ENCODE measurements at regions not wholly inside any gene's neighbourhood (a gene's known extent, or its start where the extent isn't known, plus 50 kb on each side); places are given as distances from the start of the nearest gene placed in this dataset.
"Not testable (repeated sequence)": the region's sequence is repeated elsewhere in the genome, so short reads cannot be mapped to it uniquely, and the experiment has no call there.

- no peak for DNase-seq
- no peak for TF ChIP-seq CTCF (IDR thresholded peaks at IDR 0.05; ENCODE audit: control extremely low read depth, extremely low read depth)
- 64 to 67% methylated on average over 6 of the region's 6 CpGs for WGBS, 2 donors
Observed at GRCh38 chr14:97066068-97066899, 269.1 kb downstream of the VRK1 start.

GRCh38 chr14:97068293-97068692 is 271.1 kb downstream of the VRK1 start:
- H3K27ac ChIP-seq (ENCODE audit: low read depth in 1 of 2, low read length in 1 of 2); H3K4me1 ChIP-seq (ENCODE audit: control insufficient read depth in 5 of 5, insufficient read depth in 5 of 5, low read length in 5 of 5); ATAC-seq (ENCODE audit: insufficient read depth, low FRiP score); H3K27me3 ChIP-seq (ENCODE audit: control insufficient read depth in 3 of 3, insufficient read depth in 3 of 3, low read length in 2 of 3); H3K9ac ChIP-seq (ENCODE audit: insufficient read depth in 1 of 2, low read length in 2 of 2); H3K9me3 ChIP-seq (ENCODE audit: control insufficient read depth in 4 of 4, insufficient read depth in 3 of 4, low read length in 3 of 4); H3K36me3 ChIP-seq (ENCODE audit: control insufficient read depth in 4 of 4, insufficient read depth in 4 of 4, low read length in 4 of 4); DNase-seq; H3K4me3 ChIP-seq: not testable (repeated sequence)
- WGBS, 2 donors = 94 to 100% methylated on average over 1 of the region's 1 CpG

More at GRCh38 chr14:97066068-97066899, 269.1 kb downstream of the VRK1 start:
- H3K4me1 ChIP-seq (ENCODE audit: control insufficient read depth in 5 of 5, insufficient read depth in 5 of 5, low read length in 5 of 5) = no peaks in the 10 kb centered on the region
- no peaks in the 10 kb centered on the region for H3K9me3 ChIP-seq (ENCODE audit: control insufficient read depth in 4 of 4, insufficient read depth in 3 of 4, low read length in 3 of 4)
- H3K27me3 ChIP-seq (ENCODE audit: control insufficient read depth in 3 of 3, insufficient read depth in 3 of 3, low read length in 2 of 3) = peaks cover 0 to 3% (median 0%) of the 10 kb centered on the region in 3 donors
- H3K36me3 ChIP-seq (ENCODE audit: control insufficient read depth in 4 of 4, insufficient read depth in 4 of 4, low read length in 4 of 4) = no peaks in the 10 kb centered on the region
- ATAC-seq (ENCODE audit: insufficient read depth, low FRiP score) = no peak
- no peak overlapping the region for H3K4me3 ChIP-seq
- H3K9ac ChIP-seq (ENCODE audit: insufficient read depth in 1 of 2, low read length in 2 of 2) = no peak overlapping the region
- no peak overlapping the region for H3K27ac ChIP-seq (ENCODE audit: low read depth in 1 of 2, low read length in 1 of 2)

DNA sequence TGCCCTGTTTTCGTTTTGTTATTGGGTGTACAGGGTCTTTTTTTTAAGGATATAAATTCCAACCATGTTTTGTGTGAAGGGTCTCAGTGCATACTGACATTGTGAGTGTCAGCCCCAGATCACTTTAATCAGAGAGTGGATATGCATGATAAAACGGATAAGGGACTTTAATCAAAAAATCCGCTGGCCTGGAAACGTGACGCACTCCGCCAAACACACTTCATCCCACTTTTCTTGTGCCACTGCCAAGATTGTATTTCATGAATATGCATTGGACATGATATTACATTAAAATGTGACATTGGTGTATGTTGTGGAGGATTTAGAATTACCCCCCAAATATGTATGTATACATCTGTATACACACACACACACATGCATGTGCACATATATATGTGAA is 273.1 kb downstream of the VRK1 start:
- no peaks in the 10 kb centered on the region for H3K4me1 ChIP-seq (ENCODE audit: control insufficient read depth in 5 of 5, insufficient read depth in 5 of 5, low read length in 5 of 5)
- no peak overlapping the region for H3K27ac ChIP-seq (ENCODE audit: low read depth in 1 of 2, low read length in 1 of 2)
- H3K4me3 ChIP-seq = no peak overlapping the region
- H3K27me3 ChIP-seq (ENCODE audit: control insufficient read depth in 3 of 3, insufficient read depth in 3 of 3, low read length in 2 of 3) = no peaks in the 10 kb centered on the region
- no peak overlapping the region for H3K9ac ChIP-seq (ENCODE audit: insufficient read depth in 1 of 2, low read length in 2 of 2)
- no peaks in the 10 kb centered on the region for H3K36me3 ChIP-seq (ENCODE audit: control insufficient read depth in 4 of 4, insufficient read depth in 4 of 4, low read length in 4 of 4)
- DNase-seq (peak in 2 of 3 donors; percentile 36 to 48), ATAC-seq (ENCODE audit: insufficient read depth, low FRiP score) (no peak)
- WGBS, 2 donors = 83 to 86% methylated on average over 6 of the region's 6 CpGs
- H3K9me3 ChIP-seq (ENCODE audit: control insufficient read depth in 4 of 4, insufficient read depth in 3 of 4, low read length in 3 of 4) = no peaks in the 10 kb centered on the region
- TF ChIP-seq CTCF (IDR thresholded peaks at IDR 0.05; ENCODE audit: control extremely low read depth, extremely low read depth) = no peak

GRCh38 chr14:97071177-97071576 is 274.0 kb downstream of the VRK1 start:
- Histone ChIP-seq H3K4me1 (ENCODE audit: control insufficient read depth in 5 of 5, insufficient read depth in 5 of 5, low read length in 5 of 5) (no peaks in the 10 kb centered on the region), H3K27ac (ENCODE audit: low read depth in 1 of 2, low read length in 1 of 2) (no peak overlapping the region), H3K4me3 (no peak overlapping the region), H3K9ac (ENCODE audit: insufficient read depth in 1 of 2, low read length in 2 of 2) (no peak overlapping the region), H3K36me3 (ENCODE audit: control insufficient read depth in 4 of 4, insufficient read depth in 4 of 4, low read length in 4 of 4) (no peaks in the 10 kb centered on the region), H3K9me3 (ENCODE audit: control insufficient read depth in 4 of 4, insufficient read depth in 3 of 4, low read length in 3 of 4) (no peaks in the 10 kb centered on the region), H3K27me3 (ENCODE audit: control insufficient read depth in 3 of 3, insufficient read depth in 3 of 3, low read length in 2 of 3) (no peaks in the 10 kb centered on the region)
- ATAC-seq (ENCODE audit: insufficient read depth, low FRiP score) = no peak
- no peak for DNase-seq
- WGBS, 2 donors = 81 to 89% methylated on average over 8 of the region's 8 CpGs
- TF ChIP-seq CTCF (IDR thresholded peaks at IDR 0.05; ENCODE audit: control extremely low read depth, extremely low read depth) = no peak

Measured in lung (tissue), 11 donors.